HG02610 (cell line): ENCODE measurements at regions not wholly inside any gene's neighbourhood (a gene's known extent, or its start where the extent isn't known, plus 50 kb on each side); places are given as distances from the start of the nearest gene placed in this dataset.
"Not testable (repeated sequence)": the region's sequence is repeated elsewhere in the genome, so short reads cannot be mapped to it uniquely, and the experiment has no call there.

ENCODE experiments used
- ATAC-seq: cut with Tn5 transposase; IDR thresholded peaks from one replicate; pipeline ENCODE4 v1.9.1; 2021; ENCODE audit warnings: mild to moderate bottlenecking, moderate library complexity; ENCODE audit not compliant: unreplicated experiment

GRCh38 chr12:33588725-33589405, 149.2 kb upstream of the SYT10 start:
- ATAC-seq = no peak

GRCh38 chr12:33589576-33590114, 150.0 kb upstream of the SYT10 start:
- no peak for ATAC-seq

- no peak for ATAC-seq
Measured at GRCh38 chr12:33593753-33594152, 154.1 kb upstream of the SYT10 start.

GRCh38 chr12:33596061-33596460, 156.4 kb upstream of the SYT10 start:
- no peak for ATAC-seq

GRCh38 chr12:33596814-33597213, 157.2 kb upstream of the SYT10 start:
- ATAC-seq = no peak

GRCh38 chr12:33602515-33602914, 162.9 kb upstream of the SYT10 start:
- no peak for ATAC-seq

- no peak for ATAC-seq
Measured at GRCh38 chr12:33605757-33606156, 166.1 kb upstream of the SYT10 start.

- no peak for ATAC-seq
Measured at GRCh38 chr12:33609910-33610309, 170.3 kb upstream of the SYT10 start.

- ATAC-seq = no peak
Measured at GRCh38 chr12:33614630-33615029, 175.0 kb upstream of the SYT10 start.

GRCh38 chr12:33617218-33617617, 177.6 kb upstream of the SYT10 start:
- no peak for ATAC-seq

- ATAC-seq = peak; percentile 50
Measured at GRCh38 chr12:33628087-33628486, 188.5 kb upstream of the SYT10 start.

- ATAC-seq = peak; percentile 82
Measured at GRCh38 chr12:33634544-33634943, 194.9 kb upstream of the SYT10 start.

- ATAC-seq = not testable (repeated sequence)
Measured at GRCh38 chr12:33636930-33637329, 197.3 kb upstream of the SYT10 start.

GRCh38 chr12:33639975-33640374, 200.4 kb upstream of the SYT10 start:
- no peak for ATAC-seq

- no peak for ATAC-seq
Measured at GRCh38 chr12:33649992-33650391, 210.4 kb upstream of the SYT10 start.

- ATAC-seq = no peak
Measured at GRCh38 chr12:33650832-33651231, 211.2 kb upstream of the SYT10 start.

- ATAC-seq = no peak
Measured at GRCh38 chr12:33653362-33653761, 213.7 kb upstream of the SYT10 start.

GRCh38 chr12:33654313-33654712, 214.7 kb upstream of the SYT10 start:
- ATAC-seq = no peak

GRCh38 chr12:33663000-33663654, 223.5 kb upstream of the SYT10 start:
- no peak for ATAC-seq

GRCh38 chr12:33669349-33669748, 229.7 kb upstream of the SYT10 start:
- ATAC-seq = no peak

GRCh38 chr12:33670284-33670683, 230.7 kb upstream of the SYT10 start:
- no peak for ATAC-seq

GRCh38 chr12:33671676-33672075, 232.1 kb upstream of the SYT10 start:
- ATAC-seq = no peak
